Left cardiac atrium (tissue), 4 donors: ENCODE measurements at regions not wholly inside any gene's neighbourhood (a gene's known extent, or its start where the extent isn't known, plus 50 kb on each side); places are given as distances from the start of the nearest gene placed in this dataset.
A peak's percentile ranks its signal among the peaks of the same experiment; 100 is the strongest.
"Not testable (repeated sequence)": the region's sequence is repeated elsewhere in the genome, so short reads cannot be mapped to it uniquely, and the experiment has no call there.

ENCODE experiments used
- ATAC-seq, 2 donors: fragments of 200-7000 bp; cut with Tn5 transposase; one replicate each; pipeline ENCODE4 v1.9.1; 2020; ENCODE audit warnings: mild to moderate bottlenecking in 2 of 2, moderate library complexity in 2 of 2
- DNase-seq: peaks from one replicate; pipeline ENCODE4 v3.0.0-alpha.2; 2020
- intact Hi-C, 2 donors: fragments of 100-400 bp; cut with DNase I; formaldehyde crosslinking; loops; one replicate each; pipeline versions ENCODE4 v1.14.1 to v1.15.1; 2022 to 2023
- donor health status: DM: no; HTN: yes; CAD: no.
- donor health status: DM: no; HTN: yes; CAD: no; lungs with severe emphysema.
- donor health status: DM: yes; HTN: yes; CAD: no.
- donor health status: Dilated cardiomyopathy.

DNA sequence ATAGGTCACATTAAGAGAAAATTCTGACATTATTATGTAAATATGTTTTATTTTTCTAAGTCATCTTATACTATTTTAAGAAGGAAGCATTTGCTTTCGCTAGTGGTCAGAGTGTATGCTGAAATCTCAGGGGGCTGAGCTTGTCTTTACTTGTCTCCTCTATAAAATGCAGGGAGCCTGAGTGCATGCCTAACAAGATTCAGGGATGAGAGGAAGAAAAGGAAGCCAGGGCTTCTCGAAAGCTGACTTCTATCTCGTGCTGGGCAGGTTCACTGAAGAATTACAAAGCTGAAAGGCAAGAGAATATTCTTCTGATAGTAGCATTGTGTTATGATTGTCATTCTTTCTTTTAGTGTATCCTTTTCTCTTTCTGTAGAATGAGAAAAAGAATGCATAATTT, 467.4 kb downstream of the SOX11 start:
- ATAC-seq (no peak), DNase-seq (no peak)
- intact Hi-C loops, result no loop called here

GRCh38 chr2:6163932-6164331, 471.7 kb downstream of the SOX11 start:
- no peak for DNase-seq
- intact Hi-C loops, result no loop called here
- ATAC-seq, result no peak

DNA sequence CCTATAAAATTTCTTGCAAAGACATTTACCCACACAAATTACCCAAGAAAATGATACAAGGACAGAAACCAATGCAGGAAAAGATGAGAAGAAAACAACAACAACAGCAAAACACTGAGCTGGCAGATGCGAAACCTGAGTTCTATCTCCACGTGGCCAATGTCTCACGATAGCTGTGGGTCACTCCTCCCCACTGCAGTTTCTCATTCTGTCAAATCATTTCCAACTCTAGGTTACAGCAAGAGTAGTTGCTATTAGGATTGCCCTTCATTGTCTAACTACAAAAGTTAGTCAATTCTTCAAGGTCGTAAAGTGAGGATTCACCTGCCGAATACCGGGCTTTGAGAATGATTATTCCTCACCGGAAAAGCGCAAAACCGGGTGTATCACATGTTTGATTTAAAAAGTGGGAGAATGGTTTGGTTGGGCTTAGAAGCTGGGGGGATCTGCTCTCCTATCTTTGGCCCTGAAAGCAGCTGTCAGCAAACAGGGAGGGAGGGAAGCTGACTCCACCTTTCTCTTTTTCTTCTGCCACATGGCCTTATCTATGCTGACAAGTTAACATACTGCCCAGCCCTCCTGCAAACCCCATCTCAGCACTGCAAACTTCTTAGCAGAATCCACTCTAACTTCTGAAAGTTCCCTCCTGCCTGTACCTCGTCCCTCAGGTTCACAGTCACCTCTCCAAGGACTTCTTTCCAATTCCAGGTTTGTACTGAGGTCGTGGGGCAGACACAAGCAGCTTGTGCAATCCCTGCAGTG, 473.0 kb downstream of the SOX11 start:
- intact Hi-C loops, result no loop called here
- ATAC-seq (no peak), DNase-seq (no peak)

GRCh38 chr2:6167592-6168138, 475.5 kb downstream of the SOX11 start:
- intact Hi-C loops, result no loop called here
- no peak for DNase-seq
- ATAC-seq, result no peak

DNA sequence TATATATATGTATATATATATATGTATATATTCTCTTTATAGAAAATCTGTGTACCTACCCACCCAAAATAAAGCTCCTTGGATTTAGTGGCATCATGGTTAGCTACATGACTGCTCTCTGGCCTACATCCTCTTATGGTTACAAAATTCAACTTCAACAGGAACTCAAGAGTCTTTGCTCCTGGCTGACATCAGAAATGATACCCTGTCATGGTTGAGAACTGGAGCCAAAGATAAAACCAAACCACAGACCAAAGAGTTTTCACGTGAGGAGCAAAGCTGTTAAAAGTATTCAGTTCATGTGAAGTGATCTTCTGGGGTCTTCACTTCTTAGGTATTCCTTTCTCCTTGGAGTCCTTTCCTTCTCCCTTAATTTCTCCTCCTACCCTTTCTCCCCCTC, 476.3 kb downstream of the SOX11 start:
- ATAC-seq (no peak), DNase-seq (no peak)
- intact Hi-C loops, result no loop called here

- no peak for ATAC-seq
- intact Hi-C loops, result no loop called here
- no peak for DNase-seq
These were observed 479.1 kb downstream of the SOX11 start for GRCh38 chr2:6171294-6171693.

GRCh38 chr2:6177811-6178210, 485.6 kb downstream of the SOX11 start:
- ATAC-seq (no peak), DNase-seq (no peak)
- intact Hi-C loops, result no loop called here

- ATAC-seq (no peak), DNase-seq (no peak)
- intact Hi-C loops, result no loop called here
These were observed 489.3 kb downstream of the SOX11 start for GRCh38 chr2:6181525-6181924.

GRCh38 chr2:6181926-6182325, 489.7 kb downstream of the SOX11 start:
- ATAC-seq (no peak), DNase-seq (no peak)
- intact Hi-C loops, result no loop called here

GRCh38 chr2:6183226-6183625, 491.0 kb downstream of the SOX11 start:
- no peak for DNase-seq
- no peak for ATAC-seq
- intact Hi-C loops, result no loop called here

DNA sequence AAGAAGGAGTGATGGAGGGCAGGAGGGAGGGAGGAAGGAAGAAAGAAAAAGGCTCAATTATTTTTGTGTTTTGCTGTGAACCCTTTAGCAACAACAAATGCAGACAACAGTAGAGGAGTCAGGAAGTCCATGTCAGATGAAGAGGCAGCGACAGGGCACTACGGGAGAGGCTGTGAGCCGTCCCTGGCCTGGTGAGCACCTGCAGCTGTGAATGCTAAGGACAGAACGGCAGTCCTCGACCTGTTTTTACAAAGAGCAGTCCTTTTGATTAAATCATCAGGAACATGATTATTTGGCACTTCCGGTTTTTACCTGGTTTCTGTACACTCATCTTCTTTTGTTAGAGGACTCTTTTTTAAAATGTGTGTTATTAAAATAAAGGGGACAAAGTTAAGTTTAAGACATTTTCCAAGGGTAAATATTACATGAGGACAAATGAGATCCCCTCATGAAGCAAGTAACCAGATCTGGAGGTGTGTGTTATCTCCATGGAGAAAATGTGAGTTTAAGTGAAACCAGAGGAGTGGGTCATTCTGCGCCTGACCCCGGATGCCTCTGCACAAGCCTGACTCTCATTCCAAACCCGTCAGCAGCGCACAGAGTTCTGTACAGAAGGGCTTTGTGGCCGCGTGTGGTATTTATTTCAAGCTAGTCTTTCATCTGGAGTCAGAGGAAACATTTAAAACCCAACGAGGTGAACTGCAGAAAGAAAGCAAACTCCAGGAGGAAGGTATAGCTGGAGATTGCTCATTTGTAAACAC, 492.5 kb downstream of the SOX11 start:
- intact Hi-C loops, result no loop called here
- ATAC-seq (no peak), DNase-seq (no peak)

DNA sequence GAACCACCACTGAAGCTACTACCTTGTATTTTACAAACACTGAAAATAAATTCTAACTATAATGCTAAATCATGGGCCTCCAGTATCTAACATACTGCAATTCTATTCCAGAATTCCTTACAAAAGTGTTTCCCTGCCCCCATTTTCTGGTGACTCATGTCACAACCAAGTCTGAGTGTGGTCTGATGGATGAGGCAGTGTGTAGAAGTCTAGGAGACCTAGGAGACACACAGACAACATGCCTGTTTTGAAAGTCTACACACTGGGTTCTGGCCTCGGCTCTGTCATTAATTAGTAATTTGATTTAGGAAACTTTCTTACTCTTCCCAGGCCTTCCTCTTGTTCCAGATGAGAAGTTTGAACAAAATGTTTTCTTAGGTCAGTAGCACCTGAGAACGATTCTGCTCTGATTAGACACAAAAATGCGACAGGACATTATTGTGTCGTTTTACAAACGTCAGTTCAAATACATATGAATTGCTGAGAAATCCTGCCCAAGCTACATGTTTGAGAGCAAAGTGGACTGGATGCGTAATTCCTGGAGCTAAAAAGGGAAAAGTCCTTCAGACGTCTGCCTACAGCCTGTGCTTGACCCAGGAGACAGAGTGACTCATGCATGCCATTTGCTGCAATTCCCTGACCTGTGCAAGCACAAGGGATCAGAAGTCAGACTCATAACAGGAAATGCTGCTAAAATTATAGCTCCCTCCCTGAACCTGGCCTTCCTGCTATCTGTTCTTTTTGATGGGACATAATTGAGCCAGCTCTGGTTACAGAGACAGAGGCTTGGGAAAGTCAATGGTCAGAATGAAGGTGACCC, 494.4 kb downstream of the SOX11 start:
- DNase-seq (peak; percentile 25), ATAC-seq (peak in 1 of 2 donors; percentile 78)
- intact Hi-C loops, result no loop called here

- no peak for ATAC-seq
- intact Hi-C loops, result no loop called here
These were observed 504.3 kb downstream of the SOX11 start for GRCh38 chr2:6196449-6196848.

DNA sequence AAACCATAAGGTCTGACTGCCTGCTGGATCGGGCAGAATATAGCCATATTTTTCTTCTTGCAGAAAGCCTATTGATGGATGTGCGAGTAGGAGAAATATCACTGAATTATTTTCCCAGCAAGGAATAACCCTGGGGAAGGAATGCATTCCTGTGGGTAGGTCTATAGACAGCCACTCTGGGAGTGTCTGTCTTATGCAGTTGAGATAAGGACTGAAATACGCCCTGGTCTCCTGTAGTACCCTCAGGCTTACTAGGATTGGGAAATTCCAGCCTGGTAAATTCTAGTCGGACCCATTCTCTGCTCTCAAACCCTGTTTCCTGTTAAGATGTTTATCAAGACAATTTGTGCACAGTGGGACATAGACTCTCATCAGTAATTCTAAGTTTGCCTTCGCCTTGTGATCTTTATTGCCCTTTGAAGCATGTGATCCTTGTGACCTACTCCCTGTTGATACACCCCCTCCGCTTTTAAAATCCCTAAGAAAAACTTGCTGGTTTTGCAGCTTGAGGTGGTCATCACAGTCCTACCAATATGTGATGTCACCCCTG, 506.3 kb downstream of the SOX11 start:
- intact Hi-C loops, DNase-seq, ATAC-seq: not testable (repeated sequence)

More at GRCh38 chr2:6196449-6196848, 504.3 kb downstream of the SOX11 start:
- no peak for DNase-seq

DNA sequence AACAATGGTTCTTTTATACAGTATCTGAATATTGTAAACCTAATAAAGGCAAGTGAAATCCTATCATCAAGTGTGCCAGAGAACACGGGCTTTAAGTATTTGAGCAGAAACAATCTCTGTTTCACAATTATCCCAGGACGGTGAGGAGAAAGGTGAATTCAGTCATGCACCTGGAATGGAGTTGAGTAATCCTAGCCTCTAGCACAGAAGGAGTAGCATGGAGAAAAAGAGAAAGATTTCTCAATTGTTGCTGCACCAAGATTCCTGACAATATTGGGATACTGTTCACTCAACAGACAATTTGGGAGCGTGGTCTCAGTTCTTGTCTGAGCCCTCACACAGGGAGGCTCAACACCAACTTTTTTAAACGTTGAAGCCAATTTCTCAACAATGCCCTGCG, 510.6 kb downstream of the SOX11 start:
- DNase-seq, result no peak
- no peak for ATAC-seq
- intact Hi-C loops, result no loop called here

GRCh38 chr2:6203291-6203959, 511.2 kb downstream of the SOX11 start:
- ATAC-seq (no peak), DNase-seq (no peak)
- intact Hi-C loops, result no loop called here

DNA sequence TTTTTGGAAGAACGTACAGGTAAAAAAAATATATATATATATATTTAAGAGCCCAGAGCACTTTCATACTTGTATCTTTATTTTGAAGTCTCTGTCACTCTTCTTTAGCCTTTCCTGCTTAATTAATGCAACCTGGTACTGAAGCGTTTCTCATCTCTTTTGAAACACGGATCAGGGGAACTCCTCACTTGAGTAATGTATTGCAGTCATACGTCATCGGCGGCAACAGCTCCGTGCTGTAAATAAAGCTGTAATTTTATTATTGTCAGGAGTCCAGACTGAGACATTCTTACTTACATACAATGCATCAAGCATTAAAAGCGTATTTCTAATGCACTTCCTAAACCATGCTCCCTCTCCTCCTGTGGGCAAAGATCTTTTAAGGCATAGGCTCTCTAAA, 514.7 kb downstream of the SOX11 start:
- DNase-seq, result no peak
- intact Hi-C loops, result no loop called here
- ATAC-seq, result no peak

GRCh38 chr2:6211236-6211635, 519.1 kb downstream of the SOX11 start:
- DNase-seq (no peak), ATAC-seq (no peak)
- intact Hi-C loops, result no loop called here

DNA sequence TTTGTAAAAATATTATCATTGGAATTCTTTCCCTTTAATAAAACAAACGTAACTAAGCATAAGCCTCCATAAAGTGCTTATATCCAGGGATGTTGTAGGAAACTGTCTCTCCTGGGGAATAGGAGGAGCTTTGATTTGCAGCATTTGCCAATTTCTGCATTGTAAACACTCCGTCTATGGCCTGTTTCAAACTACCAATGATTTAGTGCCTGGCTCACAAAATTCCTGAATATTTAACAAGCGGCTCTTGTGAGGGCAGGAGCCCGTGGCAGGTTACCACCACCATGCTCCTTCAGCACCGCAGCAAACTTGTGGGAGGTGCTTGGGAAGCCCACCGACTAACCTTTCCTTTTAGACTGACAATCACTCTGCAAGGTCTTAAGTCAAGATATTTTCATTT, 520.3 kb downstream of the SOX11 start:
- ATAC-seq (no peak), DNase-seq (no peak)
- intact Hi-C loops, result no loop called here
